A673 (cell line): ENCODE measurements at regions not wholly inside any gene's neighbourhood (a gene's known extent, or its start where the extent isn't known, plus 50 kb on each side); places are given as distances from the start of the nearest gene placed in this dataset.

ENCODE experiments used
- CTCF ChIP-seq: fragments of 300-800, 200-600 bp; sonication (generic); conservative IDR thresholded peaks from 2 replicates; pipeline ENCODE4 v1.5.1; 2017; ENCODE audit warnings: low read depth, mild to moderate bottlenecking, antibody characterized with exemption, low read length, moderate library complexity, mixed read lengths
- EZH2 ChIP-seq: fragments of 200-600 bp; sonication (generic); IDR thresholded peaks from 2 replicates; pipeline ENCODE4 v1.6.1; 2017; ENCODE audit warnings: borderline replicate concordance, low read depth, mild to moderate bottlenecking, mixed read lengths, antibody characterized with exemption, low read length; ENCODE audit not compliant: poor library complexity, severe bottlenecking

GRCh38 chr2:521853-522530 lies 155.2 kb downstream of the TMEM18 start:
- TF ChIP-seq EZH2 = no peak
- no peak for TF ChIP-seq CTCF
